HG03135 (cell line): ENCODE measurements at regions not wholly inside any gene's neighbourhood (a gene's known extent, or its start where the extent isn't known, plus 50 kb on each side); places are given as distances from the start of the nearest gene placed in this dataset.
A peak's percentile ranks its signal among the peaks of the same experiment; 100 is the strongest.
"Not testable (repeated sequence)": the region's sequence is repeated elsewhere in the genome, so short reads cannot be mapped to it uniquely, and the experiment has no call there.

Experiments used
- ATAC-seq: cut with Tn5 transposase; IDR thresholded peaks from one replicate; pipeline ENCODE4 v1.9.1; 2021; ENCODE audit warnings: mild to moderate bottlenecking, moderate library complexity; ENCODE audit not compliant: unreplicated experiment

- ATAC-seq, result no peak
These were observed 86.8 kb downstream of the NDUFA12 start for GRCh38 chr12:94916663-94917062.

GRCh38 chr12:94909663-94910062, 93.8 kb downstream of the NDUFA12 start:
- no peak for ATAC-seq

GRCh38 chr12:94905749-94906148, 97.7 kb downstream of the NDUFA12 start:
- not testable (repeated sequence) for ATAC-seq

- no peak for ATAC-seq
These were observed 103.0 kb downstream of the NDUFA12 start for GRCh38 chr12:94900496-94900895.

DNA sequence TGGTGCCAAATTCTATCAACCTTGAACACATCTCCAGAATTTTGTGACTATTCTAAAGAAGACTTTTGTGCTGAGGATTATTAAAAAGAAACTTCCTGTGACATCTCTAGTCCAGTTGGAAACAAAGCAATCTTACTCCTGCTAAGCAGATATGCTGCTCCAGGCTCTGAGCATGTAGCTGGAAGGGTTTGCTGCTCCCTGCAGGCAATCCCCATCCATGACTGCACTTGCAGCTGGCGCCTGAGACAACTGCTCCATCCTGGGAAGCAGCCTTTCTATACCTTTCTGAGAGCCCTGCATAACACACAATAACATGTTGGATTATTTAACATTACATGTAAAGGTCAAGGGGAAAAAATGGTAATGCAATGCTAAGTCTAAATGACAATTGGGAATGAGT, 105.1 kb downstream of the NDUFA12 start:
- ATAC-seq, result no peak

GRCh38 chr12:94892544-94893267, 110.8 kb downstream of the NDUFA12 start:
- no peak for ATAC-seq

- ATAC-seq, result no peak
These were observed 113.9 kb downstream of the NDUFA12 start for GRCh38 chr12:94889445-94890210.

DNA sequence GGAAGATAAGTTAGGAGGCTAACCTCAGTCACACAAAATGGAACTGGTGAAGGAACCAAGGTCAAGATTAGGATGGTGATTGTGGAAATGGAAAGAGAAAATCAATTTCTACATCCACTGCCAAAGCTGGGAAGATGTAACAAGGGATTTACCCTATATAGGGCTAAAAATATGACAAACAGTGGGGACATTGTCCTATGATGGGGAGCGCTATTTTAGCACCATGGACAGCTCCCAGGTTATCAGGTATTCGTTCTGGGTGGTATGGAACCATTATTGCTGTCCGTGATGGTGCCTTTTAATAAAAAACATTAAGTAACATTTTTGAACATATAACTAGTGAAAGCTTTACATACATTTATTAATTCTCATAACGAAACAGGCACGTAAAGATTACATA, 124.0 kb downstream of the NDUFA12 start:
- ATAC-seq, result no peak

DNA sequence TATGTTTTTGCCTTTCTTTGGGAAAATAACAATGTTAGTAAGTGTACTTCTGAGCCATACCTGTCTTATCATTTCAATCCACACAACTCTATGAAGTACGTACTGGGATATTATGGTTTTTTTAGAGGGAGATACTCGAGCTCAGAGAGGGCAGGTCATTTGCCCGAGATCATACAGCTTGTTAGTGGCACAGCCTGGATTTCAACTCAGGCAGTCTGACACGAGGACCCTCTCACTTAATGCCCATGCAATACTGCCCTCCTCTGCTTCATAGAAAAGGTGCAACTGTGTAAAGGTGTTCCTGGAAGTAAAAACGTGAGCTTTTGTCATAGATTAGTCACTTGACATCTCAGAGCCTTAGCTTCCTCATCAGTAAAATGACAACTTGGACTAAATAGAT, 128.0 kb downstream of the NDUFA12 start:
- peak; percentile 35 for ATAC-seq

DNA sequence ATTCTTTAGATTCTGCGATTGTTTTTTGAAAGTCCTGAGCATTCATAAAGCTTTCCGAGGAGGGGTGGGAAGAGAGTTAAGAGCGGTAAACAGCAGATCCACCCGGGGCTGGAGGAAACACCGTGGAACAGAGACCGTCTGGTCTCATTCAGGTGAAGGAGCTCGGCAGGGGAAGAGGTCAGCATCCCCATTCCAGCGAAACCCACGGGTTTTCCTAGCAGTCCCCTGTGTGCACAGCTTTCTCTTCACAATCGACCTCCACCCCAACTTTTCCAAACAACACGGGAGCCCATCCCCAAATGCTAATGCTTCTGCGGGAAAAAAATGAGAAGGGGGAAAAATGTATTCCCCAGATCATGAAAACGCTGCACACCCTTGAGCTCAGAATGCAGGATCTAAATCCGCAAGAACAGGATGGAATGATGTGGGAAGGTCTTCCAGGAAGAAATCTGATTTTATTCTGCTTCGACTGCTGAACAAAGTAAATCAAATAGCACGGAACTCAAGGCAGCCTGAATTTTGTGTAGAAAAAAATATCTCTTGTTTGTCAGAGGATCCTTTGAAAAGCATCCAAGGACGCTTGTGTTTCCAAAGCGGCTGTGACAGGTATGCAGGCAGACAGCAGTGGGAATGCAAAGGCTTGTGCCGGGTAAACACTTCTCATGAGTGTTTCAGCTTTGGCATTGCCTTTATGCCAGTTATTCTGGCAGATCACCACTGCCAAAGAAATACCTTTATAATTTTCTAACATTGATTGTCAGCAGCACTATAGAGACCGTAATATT, 128.8 kb downstream of the NDUFA12 start:
- ATAC-seq, result no peak

DNA sequence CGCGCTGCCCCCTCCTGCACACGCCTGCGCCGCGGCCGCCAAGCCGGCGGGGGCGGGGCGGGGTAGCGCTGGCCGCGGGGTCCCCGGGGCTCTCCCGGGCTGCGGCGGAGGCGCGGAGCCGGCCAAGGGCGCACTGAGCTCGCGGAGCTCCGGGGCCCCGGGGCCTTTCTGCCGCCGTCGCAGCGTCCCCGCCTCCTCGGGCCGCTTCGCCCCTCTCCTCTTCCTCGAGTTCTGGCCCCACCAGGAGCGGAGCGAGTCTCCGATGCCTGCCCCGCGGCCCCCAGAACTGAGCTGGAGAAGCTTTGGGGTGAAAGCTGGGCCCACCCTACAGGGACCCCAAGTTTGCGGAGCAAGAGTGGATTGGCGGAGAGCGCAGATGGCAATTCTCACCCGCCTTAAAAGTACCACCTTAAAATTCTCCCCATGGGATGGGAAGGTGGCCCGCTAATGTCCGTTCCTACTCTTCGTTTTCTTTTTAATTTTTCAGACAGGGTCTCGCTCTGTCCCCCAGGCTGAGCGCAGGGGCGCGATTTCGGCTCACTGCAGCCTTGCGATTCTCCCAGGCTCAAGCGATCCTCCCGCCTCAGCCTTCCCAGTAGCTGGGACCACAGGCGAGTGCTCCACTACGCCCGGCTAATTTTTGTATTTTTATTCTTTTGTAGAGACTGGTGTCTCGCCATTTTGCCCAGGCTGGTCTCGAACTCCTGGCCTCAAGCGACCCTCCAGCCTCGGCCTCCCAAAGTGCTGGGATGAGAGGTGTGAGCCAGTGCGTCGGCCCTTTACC, 129.6 kb downstream of the NDUFA12 start:
- no peak for ATAC-seq

GRCh38 chr12:94872971-94873733, 130.3 kb downstream of the NDUFA12 start:
- ATAC-seq, result peak; percentile 65

DNA sequence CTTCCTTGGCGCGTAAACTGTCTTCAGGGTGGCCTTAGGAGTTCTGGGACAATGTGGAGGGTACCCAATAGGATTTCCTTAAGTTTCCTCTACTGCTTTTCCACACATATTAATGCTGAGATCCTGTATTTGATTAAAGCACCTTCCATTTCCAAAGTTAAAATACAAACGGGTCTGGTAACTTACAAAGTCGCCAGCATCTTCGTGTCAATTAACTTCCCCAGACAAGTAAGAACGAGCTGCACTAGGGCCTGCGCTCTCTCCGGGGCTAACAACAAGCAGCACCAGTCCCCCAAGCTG, 130.9 kb downstream of the NDUFA12 start:
- peak; percentile 21 for ATAC-seq

GRCh38 chr12:94872007-94872653, 131.4 kb downstream of the NDUFA12 start:
- ATAC-seq, result no peak

DNA sequence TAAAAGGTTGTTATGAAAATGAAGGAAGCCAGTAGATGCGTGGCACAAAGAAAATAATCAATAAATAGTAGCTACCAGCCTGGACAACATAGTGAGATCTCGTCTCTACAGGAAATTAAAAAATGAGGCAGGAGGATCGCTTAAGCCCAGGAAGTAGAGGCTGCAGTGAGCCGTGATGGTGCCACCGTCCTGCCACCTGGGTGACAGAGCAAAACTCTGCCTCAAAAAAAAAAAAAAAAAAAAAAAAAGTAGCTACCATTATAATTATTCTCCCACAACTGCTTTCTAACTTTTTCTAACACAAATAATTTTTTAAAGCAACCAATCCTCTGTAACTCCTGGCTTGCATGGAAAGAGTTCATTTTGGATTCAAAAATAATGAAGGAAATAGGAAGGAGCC, 133.0 kb downstream of the NDUFA12 start:
- no peak for ATAC-seq

DNA sequence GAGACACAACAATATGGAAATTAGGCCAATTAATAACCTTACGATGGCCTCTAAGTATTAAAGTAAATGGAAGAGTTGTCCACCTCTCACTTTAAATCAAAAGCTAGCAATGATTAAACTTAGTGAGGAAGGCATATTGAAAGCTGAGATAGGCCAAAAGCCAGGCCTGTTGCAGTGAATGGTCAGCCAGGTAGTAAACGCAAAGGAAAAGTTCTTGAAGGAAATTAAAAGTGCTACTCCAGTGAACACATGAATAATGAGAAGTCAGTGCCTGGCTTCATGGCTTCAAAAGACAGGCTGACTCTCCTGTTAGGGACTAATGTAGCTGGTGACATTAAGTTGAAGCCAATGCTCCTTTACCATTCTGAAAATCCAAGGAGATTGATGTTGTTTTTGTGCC, 135.3 kb downstream of the NDUFA12 start:
- no peak for ATAC-seq

DNA sequence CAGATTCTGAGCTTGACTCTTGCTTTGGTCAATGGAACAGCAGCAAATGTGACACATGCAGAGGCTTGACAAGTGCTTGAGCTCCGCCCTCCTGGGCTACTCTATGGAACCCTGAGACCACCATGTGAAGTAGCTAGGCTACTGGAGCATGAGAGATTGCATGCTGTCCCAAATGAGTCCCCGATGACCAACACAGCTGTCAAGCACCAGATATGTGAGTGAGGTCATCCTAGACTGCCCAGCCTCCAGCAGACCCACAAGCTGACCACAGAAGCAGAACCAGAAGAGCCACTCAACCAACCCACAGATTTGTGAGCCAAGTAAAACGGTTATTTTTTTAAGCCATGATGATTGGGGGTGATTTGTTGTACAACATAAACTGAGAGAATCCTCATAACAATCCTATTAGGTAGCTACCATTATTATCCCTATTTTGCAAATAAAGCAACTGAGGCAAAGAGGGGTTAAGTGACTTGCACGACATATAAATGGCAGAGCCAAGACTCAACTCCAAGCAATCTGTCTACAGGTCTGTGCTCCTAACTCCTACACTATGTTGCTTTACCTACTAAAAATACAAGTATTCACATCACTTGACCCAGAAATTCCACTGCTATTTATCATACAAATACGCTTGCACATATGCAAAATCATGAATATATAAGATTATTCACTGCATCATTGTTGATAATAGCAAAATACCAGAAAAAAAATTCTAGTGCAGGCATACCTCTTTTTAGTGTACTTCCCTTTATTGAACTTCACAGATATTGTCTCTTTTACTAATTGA, 136.2 kb downstream of the NDUFA12 start:
- ATAC-seq, result no peak

- ATAC-seq, result no peak
These were observed 138.5 kb downstream of the NDUFA12 start for GRCh38 chr12:94864987-94865386.
